ENCODE measurements at regions not wholly inside any gene's neighbourhood (a gene's known extent, or its start where the extent isn't known, plus 50 kb on each side); places are given as distances from the start of the nearest gene placed in this dataset.

DNA sequence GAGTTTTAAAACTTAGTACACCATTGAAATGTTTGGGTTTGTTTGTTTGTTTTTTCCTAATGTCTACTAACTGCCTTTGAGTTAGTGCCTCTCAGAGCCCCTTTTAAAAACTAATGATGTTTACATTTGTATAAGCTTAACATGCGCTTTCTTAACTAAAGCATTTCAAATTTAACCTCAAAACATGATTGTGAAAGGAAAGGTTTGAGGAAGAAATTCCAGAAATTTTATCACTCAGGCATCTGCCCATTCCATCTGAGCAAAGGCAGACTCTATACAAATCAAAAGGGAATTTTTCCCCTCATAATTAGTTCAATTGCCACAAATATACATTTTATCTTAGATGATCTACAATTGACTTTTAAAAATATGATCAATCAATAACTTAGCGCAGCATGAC, 230.7 kb upstream of the CAND1 start:
- H2BK15ac ChIP-seq (ENCODE audit: low read depth, low read length) = no peak overlapping the region
- H3K27ac ChIP-seq (ENCODE audit: insufficient read length, low read depth, low read length) = no peak overlapping the region
- no peak overlapping the region for H3K23ac ChIP-seq (ENCODE audit: insufficient read length, low read depth, low read length)
- peaks cover 32 to 38% of the 10 kb centered on the region in 2 experiments for H3K4me1 Mint-ChIP-seq
- H2BK120ac ChIP-seq (ENCODE audit: low read depth, low read length, poor library complexity, severe bottlenecking) = no peak overlapping the region
- no peak overlapping the region for H3K4me2 ChIP-seq (ENCODE audit: insufficient read depth, insufficient read length, low read length)
- no peak overlapping the region for H3K27ac Mint-ChIP-seq
- H3K14ac ChIP-seq (ENCODE audit: insufficient read depth, low read length) = no peak overlapping the region
- H3K9ac ChIP-seq (ENCODE audit: extremely low read depth, insufficient read length, low read length) = no peak overlapping the region
- peaks cover 20% of the 10 kb centered on the region for H3K27me3 Mint-ChIP-seq (ENCODE audit: low read depth)
- H3K4me3 Mint-ChIP-seq = no peak overlapping the region
- no peak overlapping the region for H3K56ac ChIP-seq (ENCODE audit: insufficient read length, low read depth, low read length)
- H3K9me3 Mint-ChIP-seq = no peaks in the 10 kb centered on the region
- no peak overlapping the region for H4K91ac ChIP-seq (ENCODE audit: insufficient read length, low read depth, low read length)
- no peak overlapping the region for H2BK20ac ChIP-seq (ENCODE audit: low read depth, low read length, poor library complexity, severe bottlenecking)
- H4K20me1 ChIP-seq (ENCODE audit: control insufficient read depth, insufficient read depth, insufficient read length) = no peaks in the 10 kb centered on the region
- H4K5ac ChIP-seq (ENCODE audit: insufficient read length, low read depth, low read length) = no peak overlapping the region
- H3K4me1 ChIP-seq (ENCODE audit: insufficient read depth, low read length) = peaks cover 3% of the 10 kb centered on the region; the same call in 1 of the 2 replicates
- H3K23me2 ChIP-seq (ENCODE audit: insufficient read length, low read depth, low read length, poor library complexity, severe bottlenecking) = no peaks in the 10 kb centered on the region
- no peaks in the 10 kb centered on the region for H3K36me3 Mint-ChIP-seq (ENCODE audit: insufficient read depth in 1 of 3, low read depth in 3 of 3)
- H3K9me3 ChIP-seq (ENCODE audit: control insufficient read depth, low read depth, low read length) = no peaks in the 10 kb centered on the region
- DNase-seq = no peak
- no peak overlapping the region for H4K8ac ChIP-seq (replicated peaks; ENCODE audit: insufficient read length, low read depth, low read length)
- H3K79me2 ChIP-seq (ENCODE audit: insufficient read depth, low read length) = no peaks in the 10 kb centered on the region
- H2BK12ac ChIP-seq (ENCODE audit: insufficient read length, low read depth, low read length) = no peak overlapping the region
- TF ChIP-seq, protein P1, sequence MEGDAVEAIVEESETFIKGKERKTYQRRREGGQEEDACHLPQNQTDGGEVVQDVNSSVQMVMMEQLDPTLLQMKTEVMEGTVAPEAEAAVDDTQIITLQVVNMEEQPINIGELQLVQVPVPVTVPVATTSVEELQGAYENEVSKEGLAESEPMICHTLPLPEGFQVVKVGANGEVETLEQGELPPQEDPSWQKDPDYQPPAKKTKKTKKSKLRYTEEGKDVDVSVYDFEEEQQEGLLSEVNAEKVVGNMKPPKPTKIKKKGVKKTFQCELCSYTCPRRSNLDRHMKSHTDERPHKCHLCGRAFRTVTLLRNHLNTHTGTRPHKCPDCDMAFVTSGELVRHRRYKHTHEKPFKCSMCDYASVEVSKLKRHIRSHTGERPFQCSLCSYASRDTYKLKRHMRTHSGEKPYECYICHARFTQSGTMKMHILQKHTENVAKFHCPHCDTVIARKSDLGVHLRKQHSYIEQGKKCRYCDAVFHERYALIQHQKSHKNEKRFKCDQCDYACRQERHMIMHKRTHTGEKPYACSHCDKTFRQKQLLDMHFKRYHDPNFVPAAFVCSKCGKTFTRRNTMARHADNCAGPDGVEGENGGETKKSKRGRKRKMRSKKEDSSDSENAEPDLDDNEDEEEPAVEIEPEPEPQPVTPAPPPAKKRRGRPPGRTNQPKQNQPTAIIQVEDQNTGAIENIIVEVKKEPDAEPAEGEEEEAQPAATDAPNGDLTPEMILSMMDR (conservative IDR thresholded peaks at IDR 0.05) = no peak
- H3K27me3 ChIP-seq (ENCODE audit: insufficient read depth, low read length) = no peaks in the 10 kb centered on the region; the same call in 1 of the 2 replicates
- H3K4ac ChIP-seq (ENCODE audit: low read depth, low read length) = no peak overlapping the region
- no peak overlapping the region for H2AK5ac ChIP-seq (ENCODE audit: insufficient read length, low read length)
- WGBS (ENCODE audit: extremely low coverage, insufficient read length, low lambda C conversion rate) = no CpG with 5 or more reads among the region's 2 CpGs
- H2BK5ac ChIP-seq (ENCODE audit: insufficient read length, low read length) = no peak overlapping the region
- no peaks in the 10 kb centered on the region for H3K79me1 ChIP-seq (ENCODE audit: insufficient read depth, low read depth, low read length, poor library complexity, severe bottlenecking)
- no peak overlapping the region for H3T11ph ChIP-seq (ENCODE audit: low read length)
- no peak overlapping the region for H3K18ac ChIP-seq (ENCODE audit: insufficient read length, low read depth, low read length)
- H2AFZ ChIP-seq (ENCODE audit: low read length) = no peak overlapping the region
